ENCODE measurements at regions not wholly inside any gene's neighbourhood (a gene's known extent, or its start where the extent isn't known, plus 50 kb on each side); places are given as distances from the start of the nearest gene placed in this dataset.

- BruUV-seq (replicated peaks) = no TSS peak
- Mint-ChIP-seq H3K36me3 (ENCODE audit: insufficient read depth, unreplicated experiment) (no peaks in the 10 kb centered on the region), H3K9me3 (ENCODE audit: low read depth, unreplicated experiment) (peaks cover 4% of the 10 kb centered on the region), H3K27ac (ENCODE audit: unreplicated experiment) (no peak overlapping the region), H3K4me1 (ENCODE audit: low read depth, unreplicated experiment) (no peaks in the 10 kb centered on the region), H3K27me3 (ENCODE audit: unreplicated experiment) (peaks cover 11% of the 10 kb centered on the region), H3K4me3 (ENCODE audit: low read depth, unreplicated experiment) (no peak overlapping the region)
- DNase-seq = no peak
- TF ChIP-seq CTCF (IDR thresholded peaks at IDR 0.05; ENCODE audit: unreplicated experiment) = no peak
- intact Hi-C loops (cut with micrococcal nuclease; ENCODE audit: unreplicated experiment) = no loop called here
- CTCF ChIA-PET = no interaction called here
Observed at GRCh38 chr9:116095403-116095802, 58.2 kb upstream of the PAPPA start.

GRCh38 chr9:116096046-116096445 is 57.5 kb upstream of the PAPPA start:
- Mint-ChIP-seq H3K36me3 (ENCODE audit: insufficient read depth, unreplicated experiment) (no peaks in the 10 kb centered on the region), H3K4me1 (ENCODE audit: low read depth, unreplicated experiment) (no peaks in the 10 kb centered on the region), H3K27me3 (ENCODE audit: unreplicated experiment) (peaks cover 11% of the 10 kb centered on the region), H3K9me3 (ENCODE audit: low read depth, unreplicated experiment) (no peaks in the 10 kb centered on the region), H3K4me3 (ENCODE audit: low read depth, unreplicated experiment) (no peak overlapping the region), H3K27ac (ENCODE audit: unreplicated experiment) (no peak overlapping the region)
- CTCF ChIA-PET = no interaction called here
- no peak for TF ChIP-seq CTCF (IDR thresholded peaks at IDR 0.05; ENCODE audit: unreplicated experiment)
- intact Hi-C loops (cut with micrococcal nuclease; ENCODE audit: unreplicated experiment) = no loop called here
- DNase-seq = no peak
- no TSS peak for BruUV-seq (replicated peaks)

GRCh38 chr9:116096853-116097252 is 56.7 kb upstream of the PAPPA start:
- intact Hi-C loops (cut with micrococcal nuclease; ENCODE audit: unreplicated experiment) = no loop called here
- Mint-ChIP-seq H3K27ac (ENCODE audit: unreplicated experiment) (no peak overlapping the region), H3K27me3 (ENCODE audit: unreplicated experiment) (peaks cover 11% of the 10 kb centered on the region), H3K36me3 (ENCODE audit: insufficient read depth, unreplicated experiment) (no peaks in the 10 kb centered on the region), H3K4me3 (ENCODE audit: low read depth, unreplicated experiment) (no peak overlapping the region), H3K9me3 (ENCODE audit: low read depth, unreplicated experiment) (no peaks in the 10 kb centered on the region), H3K4me1 (ENCODE audit: low read depth, unreplicated experiment) (no peaks in the 10 kb centered on the region)
- no TSS peak for BruUV-seq (replicated peaks)
- no peak for DNase-seq
- TF ChIP-seq CTCF (IDR thresholded peaks at IDR 0.05; ENCODE audit: unreplicated experiment) = no peak
- CTCF ChIA-PET = no interaction called here

- no TSS peak for BruUV-seq (replicated peaks)
- intact Hi-C loops (cut with micrococcal nuclease; ENCODE audit: unreplicated experiment) = no loop called here
- Mint-ChIP-seq H3K9me3 (ENCODE audit: low read depth, unreplicated experiment) (no peaks in the 10 kb centered on the region), H3K27ac (ENCODE audit: unreplicated experiment) (no peak overlapping the region), H3K4me1 (ENCODE audit: low read depth, unreplicated experiment) (no peaks in the 10 kb centered on the region), H3K27me3 (ENCODE audit: unreplicated experiment) (peaks cover 11% of the 10 kb centered on the region), H3K36me3 (ENCODE audit: insufficient read depth, unreplicated experiment) (no peaks in the 10 kb centered on the region), H3K4me3 (ENCODE audit: low read depth, unreplicated experiment) (no peak overlapping the region)
- CTCF ChIA-PET = no interaction called here
- no peak for TF ChIP-seq CTCF (IDR thresholded peaks at IDR 0.05; ENCODE audit: unreplicated experiment)
- DNase-seq = no peak
Observed at GRCh38 chr9:116098476-116098875, 55.1 kb upstream of the PAPPA start.

GRCh38 chr9:116099821-116100220 is 53.8 kb upstream of the PAPPA start:
- CTCF ChIA-PET = no interaction called here
- Mint-ChIP-seq H3K27me3 (ENCODE audit: unreplicated experiment) (peaks cover 11% of the 10 kb centered on the region), H3K4me3 (ENCODE audit: low read depth, unreplicated experiment) (no peak overlapping the region), H3K36me3 (ENCODE audit: insufficient read depth, unreplicated experiment) (no peaks in the 10 kb centered on the region), H3K27ac (ENCODE audit: unreplicated experiment) (no peak overlapping the region), H3K4me1 (ENCODE audit: low read depth, unreplicated experiment) (no peaks in the 10 kb centered on the region), H3K9me3 (ENCODE audit: low read depth, unreplicated experiment) (peaks cover 2% of the 10 kb centered on the region)
- BruUV-seq (replicated peaks) = no TSS peak
- intact Hi-C loops (cut with micrococcal nuclease; ENCODE audit: unreplicated experiment) = no loop called here
- TF ChIP-seq CTCF (IDR thresholded peaks at IDR 0.05; ENCODE audit: unreplicated experiment) = no peak
- DNase-seq = no peak

Measured in Calu3 (cell line).